Testis (tissue), 2 donors: ENCODE measurements at regions not wholly inside any gene's neighbourhood (a gene's known extent, or its start where the extent isn't known, plus 50 kb on each side); places are given as distances from the start of the nearest gene placed in this dataset.
"Not testable (repeated sequence)": the region's sequence is repeated elsewhere in the genome, so short reads cannot be mapped to it uniquely, and the experiment has no call there.

Experiments
- DNase-seq: peaks from one replicate; pipeline ENCODE4 v3.0.0-alpha.2; 2019
- H3K27ac ChIP-seq, 2 donors: fragments of 200-600 bp; sonication (generic); one replicate each; pipeline ENCODE4 v1.5.1; 2019
- H3K27me3 ChIP-seq: fragments of 200-600 bp; sonication (generic); one replicate; pipeline ENCODE4 v1.5.1; 2019
- H3K36me3 ChIP-seq: fragments of 200-600 bp; sonication (generic); one replicate; pipeline ENCODE4 v1.5.1; 2017; ENCODE audit warnings: low read depth; ENCODE audit errors: missing control alignments
- H3K4me1 ChIP-seq: fragments of 200-600 bp; sonication (generic); one replicate; pipeline ENCODE4 v1.5.1; 2019
- H3K4me3 ChIP-seq, 2 donors: fragments of 200-600 bp; sonication (generic); one replicate each; pipeline ENCODE4 v1.5.1; 2017 to 2019
- H3K9me3 ChIP-seq: fragments of 200-600 bp; sonication (generic); one replicate; pipeline ENCODE4 v1.5.1; 2017
- POLR2A ChIP-seq: fragments of 450-650 bp; IDR thresholded peaks from one replicate; pipeline ENCODE4 v1.6.1; 2017; ENCODE audit warnings: antibody characterized with exemption, mild to moderate bottlenecking, moderate library complexity
- WGBS, 2 donors: methylation state at CpG; one replicate each; pipeline ENCODE4 v1.1.5; 2018; 5-methylcytosine and 5-hydroxymethylcytosine counted together
- intact Hi-C: fragments of 100-400 bp; cut with DNase I; formaldehyde crosslinking; loops from one replicate; pipeline ENCODE4 v1.15.1; 2023; ENCODE audit warnings: low total_unique reads
- TF ChIP-seq, protein P1 (sequence below), 3 experiments: fragments of 450-650 bp in 2 of 3; fragments of 200-600 bp in 1 of 3; sonication (generic) in 1 of 3; IDR thresholded peaks; one replicate each; pipeline ENCODE4 v1.5.1; 2016 to 2019; ENCODE audit warnings: antibody characterized with exemption in 3 of 3, mild to moderate bottlenecking in 2 of 3, moderate library complexity in 1 of 3

DNA sequence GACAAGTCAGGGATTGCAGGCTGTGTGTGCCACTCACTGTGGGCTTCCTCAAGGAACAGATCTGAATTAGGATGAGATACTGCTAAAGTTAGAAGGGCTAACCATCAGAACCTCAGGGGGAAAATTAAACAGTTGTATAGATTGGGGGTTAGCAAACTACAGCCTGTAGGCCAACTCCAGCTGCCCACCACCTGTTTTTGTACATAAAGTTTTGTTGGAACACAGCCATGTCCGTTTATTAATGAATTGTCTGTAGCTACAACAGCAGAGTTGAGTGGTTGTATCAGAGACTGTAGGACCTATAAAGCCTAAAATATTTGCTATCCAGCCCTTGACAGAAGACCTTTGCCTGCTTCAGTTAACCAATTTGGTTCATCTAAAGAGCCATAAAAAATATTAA, 127.2 kb upstream of the ECI2 start:
- TF ChIP-seq, protein P1, sequence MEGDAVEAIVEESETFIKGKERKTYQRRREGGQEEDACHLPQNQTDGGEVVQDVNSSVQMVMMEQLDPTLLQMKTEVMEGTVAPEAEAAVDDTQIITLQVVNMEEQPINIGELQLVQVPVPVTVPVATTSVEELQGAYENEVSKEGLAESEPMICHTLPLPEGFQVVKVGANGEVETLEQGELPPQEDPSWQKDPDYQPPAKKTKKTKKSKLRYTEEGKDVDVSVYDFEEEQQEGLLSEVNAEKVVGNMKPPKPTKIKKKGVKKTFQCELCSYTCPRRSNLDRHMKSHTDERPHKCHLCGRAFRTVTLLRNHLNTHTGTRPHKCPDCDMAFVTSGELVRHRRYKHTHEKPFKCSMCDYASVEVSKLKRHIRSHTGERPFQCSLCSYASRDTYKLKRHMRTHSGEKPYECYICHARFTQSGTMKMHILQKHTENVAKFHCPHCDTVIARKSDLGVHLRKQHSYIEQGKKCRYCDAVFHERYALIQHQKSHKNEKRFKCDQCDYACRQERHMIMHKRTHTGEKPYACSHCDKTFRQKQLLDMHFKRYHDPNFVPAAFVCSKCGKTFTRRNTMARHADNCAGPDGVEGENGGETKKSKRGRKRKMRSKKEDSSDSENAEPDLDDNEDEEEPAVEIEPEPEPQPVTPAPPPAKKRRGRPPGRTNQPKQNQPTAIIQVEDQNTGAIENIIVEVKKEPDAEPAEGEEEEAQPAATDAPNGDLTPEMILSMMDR (IDR thresholded peaks at IDR 0.05): no peak
- TF ChIP-seq POLR2A: no peak
- Histone ChIP-seq H3K27me3 (no peaks in the 10 kb centered on the region), H3K4me1 (no peaks in the 10 kb centered on the region), H3K36me3 (no peaks in the 10 kb centered on the region), H3K9me3 (no peaks in the 10 kb centered on the region), H3K27ac (no peak overlapping the region), H3K4me3 (no peak overlapping the region)
- intact Hi-C loops: no loop called here
- DNase-seq: no peak
- WGBS, 2 donors: 67 to 69% methylated on average over 1 of the region's 1 CpG

GRCh38 chr6:4259391-4259790, 124.0 kb upstream of the ECI2 start:
- intact Hi-C loops: no loop called here
- no peak overlapping the region for H3K27ac ChIP-seq
- no peaks in the 10 kb centered on the region for H3K4me1 ChIP-seq
- no peaks in the 10 kb centered on the region for H3K9me3 ChIP-seq
- H3K4me3 ChIP-seq: no peak overlapping the region
- TF ChIP-seq, protein P1 (IDR thresholded peaks at IDR 0.05): no peak
- no peak for TF ChIP-seq POLR2A
- whole genome bisulfite sequencing, 2 donors: 83 to 85% methylated on average over 4 of the region's 4 CpGs
- H3K27me3 ChIP-seq: no peaks in the 10 kb centered on the region
- H3K36me3 ChIP-seq: no peaks in the 10 kb centered on the region
- no peak for DNase-seq

- H3K36me3 ChIP-seq: no peaks in the 10 kb centered on the region
- intact Hi-C loops: no loop called here
- H3K4me3 ChIP-seq: no peak overlapping the region
- 83 to 87% methylated on average over 5 of the region's 5 CpGs for WGBS, 2 donors
- TF ChIP-seq POLR2A: no peak
- TF ChIP-seq, protein P1 (IDR thresholded peaks at IDR 0.05): no peak
- H3K4me1 ChIP-seq: peaks cover 5% of the 10 kb centered on the region
- no peak overlapping the region for H3K27ac ChIP-seq
- no peaks in the 10 kb centered on the region for H3K27me3 ChIP-seq
- no peak for DNase-seq
- H3K9me3 ChIP-seq: no peaks in the 10 kb centered on the region
Measured at GRCh38 chr6:4258733-4259132, 123.4 kb upstream of the ECI2 start.

DNA sequence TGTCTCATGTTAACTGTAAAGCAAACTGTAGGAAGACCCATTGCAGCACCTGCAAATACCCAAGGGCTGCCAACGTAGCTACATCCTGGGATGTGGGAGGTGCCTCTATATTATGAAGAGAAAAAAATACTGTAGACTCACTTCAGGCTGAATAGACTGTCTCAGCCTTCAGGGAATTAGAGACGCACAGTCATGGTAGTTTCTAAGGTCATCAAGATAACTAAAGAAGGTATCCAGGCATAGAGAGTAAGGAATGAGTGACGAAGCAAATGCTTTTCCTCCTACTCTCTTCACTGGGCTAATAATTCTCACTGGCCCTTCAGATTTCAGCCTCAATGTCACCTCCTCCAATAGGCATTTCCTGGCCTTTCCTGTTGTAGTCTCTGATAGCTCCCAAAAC, 121.6 kb upstream of the ECI2 start:
- DNase-seq: no peak

GRCh38 chr6:4253604-4254231, 118.3 kb upstream of the ECI2 start:
- peak; percentile 52 for DNase-seq
- no peaks in the 10 kb centered on the region for H3K36me3 ChIP-seq
- H3K27me3 ChIP-seq: no peaks in the 10 kb centered on the region
- TF ChIP-seq, protein P1 (IDR thresholded peaks at IDR 0.05): peak in 2 of 3 experiments; percentile 15 to 31
- no peak for TF ChIP-seq POLR2A
- no peaks in the 10 kb centered on the region for H3K9me3 ChIP-seq
- peaks cover 9% of the 10 kb centered on the region for H3K4me1 ChIP-seq
- WGBS, 2 donors: 23 to 36% methylated on average over 5 of the region's 5 CpGs
- H3K4me3 ChIP-seq: no peak overlapping the region
- no peak overlapping the region for H3K27ac ChIP-seq
- intact Hi-C loops: no loop called here

More for the DNA sequence above, 121.6 kb upstream of the ECI2 start:
- no peak overlapping the region for H3K4me3 ChIP-seq
- no peaks in the 10 kb centered on the region for H3K36me3 ChIP-seq
- H3K9me3 ChIP-seq: no peaks in the 10 kb centered on the region
- H3K4me1 ChIP-seq: peaks cover 9% of the 10 kb centered on the region
- TF ChIP-seq, protein P1 (IDR thresholded peaks at IDR 0.05): no peak
- no peak for TF ChIP-seq POLR2A
- WGBS, 2 donors: 79% methylated on average over 3 of the region's 3 CpGs
- intact Hi-C loops: no loop called here
- H3K27ac ChIP-seq: no peak overlapping the region
- no peaks in the 10 kb centered on the region for H3K27me3 ChIP-seq

GRCh38 chr6:4252445-4252844, 117.1 kb upstream of the ECI2 start:
- H3K36me3 ChIP-seq, intact Hi-C loops, H3K27me3 ChIP-seq, H3K9me3 ChIP-seq, H3K27ac ChIP-seq, H3K4me1 ChIP-seq, H3K4me3 ChIP-seq, DNase-seq: not testable (repeated sequence)
- WGBS, 2 donors: 96 to 98% methylated on average over 5 of the region's 5 CpGs
